Endothelial cell of umbilical vein (primary cell): ENCODE measurements at regions not wholly inside any gene's neighbourhood (a gene's known extent, or its start where the extent isn't known, plus 50 kb on each side); places are given as distances from the start of the nearest gene placed in this dataset.

Source experiments
- BruUV-seq: library from RNA; stranded (reverse); fragments of 400-500 nt; replicated peaks from 2 replicates; lab custom pipeline; 2021; lab: Mats Ljungman, UMichigan
- CTCF ChIA-PET: fragments of 300-600, 350-600 bp; sonication (Branson Sonifier 250); formaldehyde crosslinking; loops from one replicate; lab custom pipeline; 2021; ENCODE audit warnings: antibody characterized with exemption, inconsistent platforms; lab: Charles Lee
- POLR2A ChIA-PET: fragments of 300-600, 350-600 bp; sonication (Branson Sonifier 250); formaldehyde crosslinking; loops from one replicate; lab custom pipeline; 2021; ENCODE audit warnings: antibody characterized with exemption, inconsistent platforms; lab: Charles Lee
- DNase-seq: peaks from one replicate; pipeline ENCODE4 v3.0.0-alpha.2; 2011; ENCODE audit warnings: low read depth, low spot score
- FAIRE-seq: peaks from 2 replicates; lab custom pipeline; 2011; peaks lifted over from hg19 to GRCh38; lab: Jason Lieb, UNC
- H2AFZ ChIP-seq: 2 replicates; pipeline ENCODE4 v1.6.0; 2012; ENCODE audit warnings: low read depth, low read length, control low read depth, inconsistent platforms
- H3K27ac ChIP-seq: 2 replicates; pipeline ENCODE4 v1.5.1; 2011; ENCODE audit warnings: low read depth, mild to moderate bottlenecking, control low read depth, low read length, moderate library complexity; ENCODE audit not compliant: insufficient read depth
- H3K27me3 ChIP-seq, 2 experiments: 2 replicates each; pipeline versions ENCODE4 v1.6.0 to v1.6.1; 2011; ENCODE audit warnings: low read length in 2 of 2, mixed read lengths in 1 of 2; ENCODE audit not compliant: control insufficient read depth in 2 of 2, insufficient read depth in 2 of 2
- H3K36me3 ChIP-seq, 2 experiments: 2 replicates in 1 of 2; 3 replicates in 1 of 2; pipeline ENCODE4 v1.5.1; 2011; ENCODE audit warnings: low read length in 2 of 2, mild to moderate bottlenecking in 1 of 2, moderate library complexity in 1 of 2; ENCODE audit not compliant: control insufficient read depth in 2 of 2, insufficient read depth in 2 of 2; ENCODE audit errors: extremely low read depth in 1 of 2
- H3K4me1 ChIP-seq: 3 replicates; pipeline ENCODE4 v1.5.1; 2011; ENCODE audit warnings: mild to moderate bottlenecking, low read length; ENCODE audit not compliant: control insufficient read depth, insufficient read depth; ENCODE audit errors: extremely low read depth
- H3K4me2 ChIP-seq: 2 replicates; pipeline ENCODE4 v1.6.1; 2011; ENCODE audit warnings: low read length, control low read depth, mixed read lengths; ENCODE audit not compliant: insufficient read depth
- H3K4me3 ChIP-seq, 3 experiments: fragments of 200-600 bp in 1 of 3; sonication (generic), shearing (Covaris generic) in 1 of 3; replicated peaks in 1 of 3; 2 replicates each; pipeline ENCODE4 v1.5.1; 2011 to 2016; ENCODE audit warnings: control low read depth in 3 of 3, low read length in 3 of 3, mild to moderate bottlenecking in 2 of 3, inconsistent platforms in 1 of 3, low read depth in 1 of 3, moderate library complexity in 1 of 3; ENCODE audit not compliant: insufficient read depth in 1 of 3
- H3K79me2 ChIP-seq: 2 replicates; pipeline ENCODE4 v1.6.0; 2012; ENCODE audit warnings: low read length, inconsistent platforms; ENCODE audit not compliant: control insufficient read depth, insufficient read depth
- H3K9ac ChIP-seq: replicated peaks from 2 replicates; pipeline ENCODE3; 2011; ENCODE audit warnings: low read length, control low read depth; ENCODE audit not compliant: insufficient read depth; ENCODE audit errors: extremely low read depth
- H3K9me1 ChIP-seq: replicated peaks from 3 replicates; pipeline ENCODE4 v1.6.0; 2011; ENCODE audit warnings: mild to moderate bottlenecking, low read length; ENCODE audit not compliant: control insufficient read depth, insufficient read depth; ENCODE audit errors: extremely low read depth
- H3K9me3 ChIP-seq: replicated peaks from 2 replicates; pipeline ENCODE4 v1.5.1; 2012; ENCODE audit warnings: low read length, inconsistent platforms; ENCODE audit not compliant: control insufficient read depth, insufficient read depth
- H4K20me1 ChIP-seq: replicated peaks from 2 replicates; pipeline ENCODE3; 2011; ENCODE audit warnings: mild to moderate bottlenecking, low read length; ENCODE audit not compliant: control insufficient read depth, insufficient read depth; ENCODE audit errors: extremely low read depth
- CTCF ChIP-seq, 2 donors: IDR thresholded peaks; 1 replicate in 1 of 2; 2 replicates in 1 of 2; pipeline ENCODE4 v1.5.1; 2011; ENCODE audit warnings: low read length in 2 of 2, mild to moderate bottlenecking in 2 of 2, moderate library complexity in 2 of 2, control low read depth in 1 of 2, inconsistent platforms in 1 of 2, low read depth in 1 of 2; ENCODE audit not compliant: insufficient read depth in 1 of 2; ENCODE audit errors: extremely low read depth in 1 of 2
- EZH2 ChIP-seq: IDR thresholded peaks from 2 replicates; pipeline ENCODE4 v1.6.1; 2012; ENCODE audit warnings: borderline replicate concordance, low read depth, mild to moderate bottlenecking, moderate library complexity, low read length, inconsistent platforms; ENCODE audit not compliant: severe bottlenecking
- FOS ChIP-seq: IDR thresholded peaks from 2 replicates; pipeline ENCODE4 v1.6.1; 2011; ENCODE audit warnings: mild to moderate bottlenecking, low read length, moderate library complexity, borderline replicate concordance; ENCODE audit not compliant: insufficient read depth
- GATA2 ChIP-seq: IDR thresholded peaks from 2 replicates; pipeline ENCODE4 v1.7.0; 2011; ENCODE audit warnings: low read depth, mild to moderate bottlenecking, moderate library complexity, mixed read lengths, low read length; ENCODE audit not compliant: insufficient read length, insufficient read depth
- JUN ChIP-seq: IDR thresholded peaks from 2 replicates; pipeline ENCODE4 v1.6.1; 2011; ENCODE audit warnings: borderline replicate concordance, low read depth; ENCODE audit not compliant: insufficient read length, insufficient read depth
- MAX ChIP-seq: IDR thresholded peaks from 2 replicates; pipeline ENCODE4 v1.6.1; 2011; ENCODE audit not compliant: insufficient read depth, insufficient read length
- MYC ChIP-seq: IDR thresholded peaks from one replicate; pipeline ENCODE4 v1.6.1; 2011; ENCODE audit warnings: mild to moderate bottlenecking, low read depth, low read length
- POLR2A ChIP-seq: IDR thresholded peaks from 2 replicates; pipeline ENCODE4 v1.6.1; 2012; ENCODE audit warnings: low read depth, mild to moderate bottlenecking, control low read depth, low read length
- POLR2AphosphoS5 ChIP-seq: IDR thresholded peaks from 2 replicates; pipeline ENCODE4 v1.6.1; 2012; ENCODE audit warnings: low read depth, mild to moderate bottlenecking, control low read depth, low read length, moderate library complexity; ENCODE audit not compliant: insufficient read depth
- dilution Hi-C: fragments of 300-500 bp; cut with MboI; formaldehyde crosslinking; loops from one replicate; pipeline ENCODE4 v1.15.0; 2019; ENCODE audit warnings: low sequenced_read_pairs; ENCODE audit not compliant: extremely low pct_ligation_motif_present
- intact Hi-C: fragments of 100-400 bp; cut with micrococcal nuclease; formaldehyde crosslinking; loops from one replicate; pipeline ENCODE4 v1.10.0; 2022

- intact Hi-C loops, result no loop called here
- H4K20me1 ChIP-seq, result no peaks in the 10 kb centered on the region
- DNase-seq, result no peak
- H2AFZ ChIP-seq, result no peak overlapping the region
- ChIA-PET CTCF (no interaction called here), POLR2A (no interaction called here)
- no peaks in the 10 kb centered on the region for H3K9me1 ChIP-seq
- no peak overlapping the region for H3K4me2 ChIP-seq
- TF ChIP-seq POLR2A, result no peak
- TF ChIP-seq MYC, result no peak
- no peak for TF ChIP-seq FOS
- TF ChIP-seq CTCF (IDR thresholded peaks at IDR 0.05; ENCODE audit: extremely low read depth in 1 of 2, insufficient read depth in 1 of 2, low read depth in 1 of 2, low read length in 2 of 2), result no peak
- no peak for TF ChIP-seq MAX
- TF ChIP-seq POLR2AphosphoS5, result no peak
- no peak for TF ChIP-seq GATA2
- TF ChIP-seq EZH2, result no peak
- TF ChIP-seq JUN, result no peak
- no peak overlapping the region for H3K27ac ChIP-seq
- H3K9me3 ChIP-seq, result no peaks in the 10 kb centered on the region
- no peaks in the 10 kb centered on the region for H3K27me3 ChIP-seq
- no peak for FAIRE-seq
- H3K4me1 ChIP-seq, result peaks cover 15% of the 10 kb centered on the region
- no peak overlapping the region for H3K9ac ChIP-seq
- H3K4me3 ChIP-seq, result no peak overlapping the region
- dilution Hi-C loops, result no loop called here
- no peaks in the 10 kb centered on the region for H3K79me2 ChIP-seq
- BruUV-seq, result no TSS peak
- H3K36me3 ChIP-seq, result no peaks in the 10 kb centered on the region
These were observed 1278.5 kb upstream of the ZEB2 start for GRCh38 chr2:145798419-145798818.
